ENCODE measurements at regions not wholly inside any gene's neighbourhood (a gene's known extent, or its start where the extent isn't known, plus 50 kb on each side); places are given as distances from the start of the nearest gene placed in this dataset.

- no peak for DNase-seq (ENCODE audit: low spot score)
Measured at GRCh38 chr15:39495871-39496840, 84.7 kb upstream of the THBS1 start.

DNA sequence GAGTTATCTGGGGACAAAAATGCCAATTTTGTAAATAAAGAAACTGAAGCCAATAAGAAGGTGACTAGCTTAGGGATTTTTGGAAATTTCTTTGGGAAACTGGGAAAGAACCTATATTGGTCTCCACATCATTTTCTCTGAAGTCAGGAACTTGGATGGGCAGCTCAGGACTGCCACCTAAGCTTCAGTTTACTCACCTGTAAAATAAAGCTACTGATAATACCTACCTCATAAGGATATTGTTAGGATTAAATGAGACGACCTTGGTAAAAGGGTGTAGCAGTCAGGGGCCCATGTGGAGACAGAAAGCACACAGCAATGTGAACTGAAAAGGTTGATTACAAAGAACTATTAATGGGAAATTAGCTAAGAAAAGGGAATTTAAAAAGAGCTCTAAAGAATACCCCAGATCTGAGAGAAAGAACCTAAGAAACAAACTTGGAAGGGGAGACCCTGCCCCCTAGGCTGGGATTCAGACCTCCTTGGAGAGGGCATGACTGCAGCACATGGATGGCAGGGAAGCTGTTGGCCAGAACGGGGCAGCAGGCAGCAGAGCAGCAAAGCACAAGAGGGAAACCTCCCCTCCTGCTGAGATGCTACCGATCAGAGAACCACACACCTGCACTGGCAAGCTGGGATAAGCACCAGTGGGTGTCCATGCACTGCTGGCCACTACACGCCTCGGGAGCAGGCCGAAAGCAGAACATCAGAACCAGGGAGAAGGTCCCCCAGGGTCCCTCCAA, 83.7 kb upstream of the THBS1 start:
- DNase-seq (ENCODE audit: low spot score), result peak; percentile 8

GRCh38 chr15:39497759-39498565, 82.9 kb upstream of the THBS1 start:
- no peak for DNase-seq (ENCODE audit: low spot score)

DNA sequence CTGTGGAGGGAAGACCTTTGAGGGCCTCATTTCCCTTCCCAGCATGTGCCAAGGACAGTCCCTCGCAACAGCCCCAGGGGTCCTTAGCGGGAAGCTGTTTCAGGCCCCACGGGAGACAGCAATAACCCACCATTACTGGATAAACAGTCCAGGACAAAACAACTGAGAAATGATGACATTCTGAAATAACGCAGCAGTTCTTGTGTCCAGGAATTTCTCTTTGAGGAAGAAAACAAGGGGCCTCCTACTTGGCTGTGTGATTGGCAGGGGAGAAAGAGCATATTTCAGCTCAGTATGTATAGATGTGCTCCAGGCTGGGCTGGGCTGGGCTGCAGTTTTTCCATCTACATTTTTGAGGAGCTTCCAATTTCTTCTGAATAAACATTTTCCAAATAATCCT, 82.2 kb upstream of the THBS1 start:
- DNase-seq (ENCODE audit: low spot score), result no peak

- DNase-seq (ENCODE audit: low spot score), result no peak
Measured at GRCh38 chr15:39499042-39499441, 81.8 kb upstream of the THBS1 start.

- no peak for DNase-seq (ENCODE audit: low spot score)
Measured at GRCh38 chr15:39499681-39500080, 81.2 kb upstream of the THBS1 start.

DNA sequence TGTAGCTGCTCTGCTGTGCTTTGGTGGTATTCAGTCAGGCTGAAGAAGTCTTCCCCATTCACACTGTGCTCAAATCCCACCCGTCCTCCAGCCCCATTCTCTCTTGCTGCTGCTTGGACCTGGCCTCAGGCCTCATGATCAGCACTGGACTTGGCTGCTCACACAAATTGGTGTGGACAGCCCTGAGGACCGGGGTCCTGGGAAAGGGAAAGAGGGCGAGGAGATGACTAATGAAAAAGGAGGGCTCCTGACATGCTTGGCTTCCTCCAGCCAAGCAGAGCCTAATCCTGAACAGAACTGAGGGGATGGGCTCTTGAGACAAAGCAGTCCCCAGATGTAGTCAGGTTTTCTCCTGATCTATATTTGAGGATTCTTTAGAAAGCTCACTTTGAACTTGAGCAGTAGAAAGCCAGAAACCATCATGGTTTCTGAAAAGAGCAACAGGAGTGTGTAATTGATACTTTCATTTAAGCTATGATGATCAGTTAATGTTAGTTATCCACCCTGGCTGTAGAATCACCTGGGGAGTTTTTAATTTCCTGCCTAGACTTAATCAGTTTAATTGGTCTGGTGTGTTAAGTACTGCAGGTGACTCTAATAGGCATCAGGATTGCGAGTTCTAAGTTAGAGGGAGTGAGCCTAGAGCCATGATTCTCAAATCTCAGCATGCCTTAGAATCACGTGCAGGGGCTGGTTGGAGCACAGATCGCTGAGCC, 79.4 kb upstream of the THBS1 start:
- no peak for DNase-seq (ENCODE audit: low spot score)

DNA sequence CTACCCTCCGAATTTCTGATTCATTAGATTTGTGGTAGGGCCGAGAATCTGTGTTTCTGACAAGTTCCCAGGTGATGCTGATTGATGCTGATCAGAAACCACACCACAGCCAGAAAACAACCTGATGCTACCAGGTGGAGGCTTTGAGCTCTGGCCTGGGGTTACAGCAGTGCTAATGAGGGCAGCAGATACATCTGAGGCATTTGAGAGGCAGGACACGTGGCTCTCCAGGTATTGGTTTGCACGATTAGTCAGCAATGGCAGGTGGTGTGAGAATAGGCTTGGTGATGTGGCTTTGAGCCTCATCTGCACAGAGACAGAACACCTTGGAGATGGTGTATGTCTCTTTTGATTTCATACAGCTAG, 78.8 kb upstream of the THBS1 start:
- no peak for DNase-seq (ENCODE audit: low spot score)

DNA sequence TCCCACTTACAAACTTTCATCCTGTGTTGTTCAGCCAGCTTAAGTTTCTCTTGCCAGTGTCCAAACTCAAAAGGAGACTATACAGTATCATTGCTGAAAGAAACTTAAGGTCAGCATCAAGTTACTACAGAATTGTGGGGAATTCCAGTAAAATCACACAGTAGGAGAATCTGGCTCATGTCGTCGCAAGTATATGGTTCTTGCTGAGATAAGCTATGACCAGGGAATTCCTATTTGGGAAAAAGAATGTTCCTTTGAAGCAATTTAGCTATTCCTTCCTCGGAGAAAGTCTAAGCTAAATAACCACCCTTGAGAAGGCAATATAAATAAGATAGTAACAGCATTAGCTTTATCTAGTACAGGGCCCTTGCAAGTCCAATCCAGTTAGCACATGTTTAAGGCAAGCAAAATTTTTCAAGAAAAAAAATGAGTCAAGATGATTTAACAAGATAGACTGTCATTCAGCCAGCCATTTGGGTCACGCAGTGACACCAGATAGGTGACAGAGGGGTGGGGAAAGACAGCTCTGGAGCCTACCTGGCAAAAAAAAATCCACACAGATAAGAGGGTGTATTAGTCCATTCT, 78.2 kb upstream of the THBS1 start:
- DNase-seq (ENCODE audit: low spot score), result no peak

- no peak for DNase-seq (ENCODE audit: low spot score)
Measured at GRCh38 chr15:39503526-39503925, 77.4 kb upstream of the THBS1 start.

- DNase-seq (ENCODE audit: low spot score), result no peak
Measured at GRCh38 chr15:39504808-39505207, 76.1 kb upstream of the THBS1 start.

- DNase-seq (ENCODE audit: low spot score), result no peak
Measured at GRCh38 chr15:39506146-39506545, 74.7 kb upstream of the THBS1 start.

DNA sequence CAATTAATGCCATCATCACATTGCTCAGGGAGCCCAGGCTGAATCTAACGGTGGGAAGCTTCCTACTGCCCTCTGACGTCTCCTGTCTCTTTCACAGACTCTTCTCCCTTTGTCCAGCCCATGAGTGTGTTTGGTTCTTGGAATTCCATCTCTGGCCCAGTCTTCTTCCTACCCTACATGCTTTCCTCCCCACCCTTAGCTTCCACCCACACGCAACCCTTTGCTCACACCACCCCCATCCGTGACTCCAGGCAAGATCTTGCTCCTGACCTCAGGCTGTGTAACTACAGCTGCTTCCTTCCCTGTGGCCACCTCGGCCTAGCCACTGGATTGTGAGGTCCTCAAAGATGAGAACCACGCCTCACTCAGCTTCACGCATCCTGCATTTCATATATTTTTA, 72.3 kb upstream of the THBS1 start:
- no peak for DNase-seq (ENCODE audit: low spot score)

DNA sequence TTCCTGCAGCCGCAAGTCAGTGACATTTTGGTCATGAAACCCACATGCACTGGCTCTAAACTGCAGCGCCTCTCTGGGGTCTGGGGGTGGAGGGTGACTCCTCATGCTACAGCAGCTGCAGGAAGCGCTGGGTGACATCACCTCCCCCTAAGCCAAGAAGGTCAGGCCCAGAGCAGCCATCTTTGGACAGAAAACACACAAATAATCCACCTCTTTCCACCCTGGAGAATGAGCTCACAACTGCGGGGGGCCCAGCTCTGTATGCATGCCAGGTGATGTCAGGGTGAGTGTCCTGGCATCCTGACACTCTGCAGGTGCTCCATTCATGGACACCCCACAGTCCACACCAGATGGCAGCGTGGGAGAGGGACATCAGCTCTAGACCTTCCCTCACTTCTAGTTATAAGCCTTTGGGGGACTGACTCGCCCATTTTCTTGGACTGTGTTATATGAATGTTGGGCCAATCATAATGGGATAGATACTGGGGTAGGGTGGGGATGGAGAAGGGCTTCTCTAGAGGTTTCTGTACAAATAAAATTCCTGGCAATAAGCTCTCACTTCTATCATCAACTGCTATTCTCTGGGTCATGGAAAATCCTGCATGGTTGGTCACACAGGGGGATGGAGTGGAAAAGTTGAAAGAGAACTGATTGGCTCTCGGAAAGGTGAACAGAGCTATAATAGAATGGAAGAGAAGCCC, 70.7 kb upstream of the THBS1 start:
- no peak for DNase-seq (ENCODE audit: low spot score)

- DNase-seq (ENCODE audit: low spot score), result peak; percentile 4
Measured at GRCh38 chr15:39511000-39511915, 69.6 kb upstream of the THBS1 start.

GRCh38 chr15:39511916-39512260, 69.0 kb upstream of the THBS1 start:
- no peak for DNase-seq (ENCODE audit: low spot score)

DNA sequence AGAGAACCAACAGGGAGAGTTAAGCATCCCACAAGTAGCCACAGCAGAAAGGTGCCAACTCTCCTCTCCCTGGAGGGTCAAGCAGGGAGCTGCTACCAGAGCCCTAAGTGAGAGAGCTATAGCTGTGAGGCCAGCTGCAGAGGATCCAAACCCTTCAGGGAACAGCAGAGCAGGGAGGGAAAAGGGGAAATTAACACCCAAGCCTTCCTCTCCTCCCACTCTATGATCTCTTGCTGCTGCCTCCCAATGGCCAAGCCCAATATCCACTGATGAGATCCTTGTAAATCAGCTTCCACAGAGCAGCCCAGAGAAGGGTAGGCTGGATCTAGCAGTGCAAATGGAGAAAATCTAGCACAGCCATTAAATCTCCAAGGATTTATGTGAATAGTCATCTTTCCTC, 68.2 kb upstream of the THBS1 start:
- DNase-seq (ENCODE audit: low spot score), result no peak

- DNase-seq (ENCODE audit: low spot score), result no peak
Measured at GRCh38 chr15:39513936-39514335, 66.9 kb upstream of the THBS1 start.

- no peak for DNase-seq (ENCODE audit: low spot score)
Measured at GRCh38 chr15:39514933-39515332, 65.9 kb upstream of the THBS1 start.

Data from HT-29 (cell line).